Glutamatergic neuron (in vitro differentiated cells): ENCODE measurements at regions not wholly inside any gene's neighbourhood (a gene's known extent, or its start where the extent isn't known, plus 50 kb on each side); places are given as distances from the start of the nearest gene placed in this dataset.

ENCODE experiments used
- DNase-seq: peaks from one replicate; pipeline ENCODE4 v3.0.0; 2022
- H3K27ac Mint-ChIP-seq: one replicate; pipeline ENCODE4 v1.8.0; 2020; ENCODE audit warnings: mild to moderate bottlenecking, mixed read lengths, inconsistent platforms; ENCODE audit not compliant: unreplicated experiment
- H3K27me3 Mint-ChIP-seq: one replicate; pipeline ENCODE4 v1.8.0; 2020; ENCODE audit warnings: mild to moderate bottlenecking, moderate library complexity, mixed read lengths, inconsistent platforms; ENCODE audit not compliant: unreplicated experiment
- H3K36me3 Mint-ChIP-seq: one replicate; pipeline ENCODE4 v1.8.0; 2020; ENCODE audit warnings: mild to moderate bottlenecking, mixed read lengths, inconsistent platforms; ENCODE audit not compliant: unreplicated experiment
- H3K4me1 Mint-ChIP-seq: one replicate; pipeline ENCODE4 v1.8.0; 2020; ENCODE audit warnings: mild to moderate bottlenecking, low read depth, mixed read lengths, inconsistent platforms; ENCODE audit not compliant: unreplicated experiment
- H3K4me3 Mint-ChIP-seq: one replicate; pipeline ENCODE4 v1.8.0; 2020; ENCODE audit warnings: mild to moderate bottlenecking, mixed read lengths, inconsistent platforms; ENCODE audit not compliant: unreplicated experiment
- H3K9me3 Mint-ChIP-seq: one replicate; pipeline ENCODE4 v1.8.0; 2020; ENCODE audit warnings: mild to moderate bottlenecking, moderate library complexity, mixed read lengths, inconsistent platforms; ENCODE audit not compliant: unreplicated experiment
- CTCF ChIP-seq: fragments of 200-600 bp; sonication (generic); IDR thresholded peaks from one replicate; pipeline ENCODE4 v1.5.0; 2021; ENCODE audit not compliant: partially characterized antibody, unreplicated experiment

GRCh38 chr17:65446838-65447526 is 114.5 kb downstream of the AXIN2 start:
- no peaks in the 10 kb centered on the region for H3K36me3 Mint-ChIP-seq
- H3K27me3 Mint-ChIP-seq = peaks cover 4% of the 10 kb centered on the region
- no peaks in the 10 kb centered on the region for H3K4me1 Mint-ChIP-seq
- no peak overlapping the region for H3K4me3 Mint-ChIP-seq
- no peak overlapping the region for H3K27ac Mint-ChIP-seq
- DNase-seq = no peak
- peaks cover 5% of the 10 kb centered on the region for H3K9me3 Mint-ChIP-seq
- no peak for TF ChIP-seq CTCF

GRCh38 chr17:65446043-65446442 is 115.4 kb downstream of the AXIN2 start:
- Mint-ChIP-seq H3K36me3 (no peaks in the 10 kb centered on the region), H3K4me1 (no peaks in the 10 kb centered on the region), H3K27me3 (peaks cover 4% of the 10 kb centered on the region), H3K27ac (no peak overlapping the region), H3K4me3 (no peak overlapping the region), H3K9me3 (peaks cover 4% of the 10 kb centered on the region)
- TF ChIP-seq CTCF = no peak
- no peak for DNase-seq

GRCh38 chr17:65444049-65444448 is 117.4 kb downstream of the AXIN2 start:
- Mint-ChIP-seq H3K4me1 (peaks cover 2% of the 10 kb centered on the region), H3K27me3 (peaks cover 4% of the 10 kb centered on the region), H3K27ac (no peak overlapping the region), H3K36me3 (no peaks in the 10 kb centered on the region), H3K4me3 (no peak overlapping the region), H3K9me3 (peaks cover 2% of the 10 kb centered on the region)
- TF ChIP-seq CTCF = no peak
- no peak for DNase-seq

- Mint-ChIP-seq H3K4me3 (no peak overlapping the region), H3K4me1 (peaks cover 2% of the 10 kb centered on the region), H3K9me3 (peaks cover 2% of the 10 kb centered on the region), H3K36me3 (no peaks in the 10 kb centered on the region), H3K27me3 (peaks cover 4% of the 10 kb centered on the region), H3K27ac (no peak overlapping the region)
- DNase-seq = no peak
- no peak for TF ChIP-seq CTCF
Measured at GRCh38 chr17:65442691-65443090, 118.8 kb downstream of the AXIN2 start.

GRCh38 chr17:65442250-65442649 is 119.2 kb downstream of the AXIN2 start:
- peaks cover 2% of the 10 kb centered on the region for H3K4me1 Mint-ChIP-seq
- H3K9me3 Mint-ChIP-seq = peaks cover 2% of the 10 kb centered on the region
- no peak for DNase-seq
- no peaks in the 10 kb centered on the region for H3K36me3 Mint-ChIP-seq
- H3K27ac Mint-ChIP-seq = no peak overlapping the region
- H3K4me3 Mint-ChIP-seq = no peak overlapping the region
- TF ChIP-seq CTCF = no peak
- H3K27me3 Mint-ChIP-seq = peaks cover 4% of the 10 kb centered on the region
